ENCODE measurements at regions not wholly inside any gene's neighbourhood (a gene's known extent, or its start where the extent isn't known, plus 50 kb on each side); places are given as distances from the start of the nearest gene placed in this dataset.
A peak's percentile ranks its signal among the peaks of the same experiment; 100 is the strongest.
"Not testable (repeated sequence)": the region's sequence is repeated elsewhere in the genome, so short reads cannot be mapped to it uniquely, and the experiment has no call there.

DNA sequence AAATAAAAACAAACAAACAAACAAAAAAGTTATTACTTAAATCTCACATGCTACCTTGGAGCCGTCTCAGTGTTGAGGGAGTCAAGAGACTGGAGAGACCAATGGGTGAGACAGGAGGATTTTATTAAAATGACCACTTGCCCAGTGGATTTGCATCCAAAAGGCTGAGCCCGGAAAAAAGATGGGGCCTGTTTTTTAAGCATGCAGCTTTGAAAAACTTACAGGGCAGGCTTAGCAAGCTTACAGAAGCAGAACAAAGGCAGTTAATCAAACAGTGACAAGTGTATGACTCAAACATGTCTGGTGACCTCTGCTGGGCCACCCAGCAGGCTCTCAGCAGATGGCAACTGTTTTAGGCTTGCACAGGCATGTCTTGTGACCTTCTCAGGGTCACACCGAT lies 82.5 kb downstream of the POTEH start:
- DNase-seq (ENCODE audit: low read depth in 2 of 2), result peak in 1 of 2 donors; percentile 17

GRCh38 chr22:15775118-15775517 lies 85.3 kb downstream of the POTEH start:
- DNase-seq (ENCODE audit: low read depth in 2 of 2), result not testable (repeated sequence)

- DNase-seq (ENCODE audit: low read depth in 2 of 2), result not testable (repeated sequence)
These were observed 86.1 kb downstream of the POTEH start for GRCh38 chr22:15775670-15776669.

- not testable (repeated sequence) for DNase-seq (ENCODE audit: low read depth in 2 of 2)
These were observed 86.9 kb downstream of the POTEH start for GRCh38 chr22:15776727-15777126.

- not testable (repeated sequence) for DNase-seq (ENCODE audit: low read depth in 2 of 2)
These were observed 87.3 kb downstream of the POTEH start for GRCh38 chr22:15777150-15777549.

- not testable (repeated sequence) for DNase-seq (ENCODE audit: low read depth in 2 of 2)
These were observed 87.7 kb downstream of the POTEH start for GRCh38 chr22:15777557-15777956.

DNA sequence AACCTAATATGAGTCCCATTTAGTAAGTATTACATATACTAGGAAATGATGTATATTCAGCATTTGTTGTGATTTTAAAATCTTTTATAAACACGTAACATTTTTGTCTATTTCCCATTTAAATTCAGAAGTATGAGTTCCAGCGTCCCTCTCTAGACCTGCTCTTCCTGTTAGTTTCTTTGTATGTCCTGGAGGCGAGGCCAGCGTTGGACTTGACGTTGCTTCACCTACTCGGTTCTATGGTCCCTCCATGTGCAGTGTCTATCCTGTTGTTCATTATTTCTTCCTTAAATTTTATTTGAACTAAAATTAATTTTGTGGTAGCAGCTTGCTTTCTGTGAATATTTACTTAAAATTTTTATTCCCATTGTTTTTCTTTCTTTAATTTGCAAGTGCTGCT lies 88.5 kb downstream of the POTEH start:
- DNase-seq (ENCODE audit: low read depth in 2 of 2), result not testable (repeated sequence)

GRCh38 chr22:15781652-15782051 lies 91.8 kb downstream of the POTEH start:
- not testable (repeated sequence) for DNase-seq (ENCODE audit: low read depth in 2 of 2)

- not testable (repeated sequence) for DNase-seq (ENCODE audit: low read depth in 2 of 2)
These were observed 93.1 kb downstream of the POTEH start for GRCh38 chr22:15782933-15783332.

DNA sequence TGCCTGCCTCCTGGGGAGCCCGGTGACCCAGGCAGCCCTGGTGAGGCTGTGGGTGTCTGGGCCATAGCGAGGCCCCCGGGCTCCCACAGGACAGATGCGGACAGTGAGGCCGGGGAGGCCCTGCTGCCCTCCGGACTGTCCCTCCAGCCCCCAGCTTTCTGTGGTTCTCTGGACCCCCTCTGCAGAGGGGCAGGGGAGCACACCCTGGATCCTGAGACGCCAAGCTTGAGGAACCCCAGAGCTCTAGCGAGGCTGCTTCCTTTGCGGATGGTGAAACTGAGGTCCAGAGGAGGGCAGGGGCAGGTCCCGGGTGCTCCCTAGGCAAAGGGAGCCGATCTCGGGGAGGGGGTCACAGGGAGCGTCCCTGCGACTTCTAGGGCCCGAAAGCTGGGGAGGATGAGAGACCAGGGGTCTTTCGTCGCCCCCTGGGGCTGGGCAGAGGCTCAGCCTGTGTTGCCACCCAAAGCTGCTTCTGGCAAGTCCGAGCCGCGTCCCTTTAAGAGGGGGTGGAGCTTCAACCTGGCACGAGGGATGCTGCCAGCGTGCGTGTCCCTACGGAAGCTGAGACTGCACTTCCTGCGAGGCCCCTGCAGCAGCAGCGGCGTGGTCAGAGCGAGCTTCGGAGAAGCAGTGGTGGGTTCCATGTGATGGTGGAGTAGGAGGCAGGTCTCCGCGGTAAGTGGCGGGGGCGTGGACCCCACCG lies 94.7 kb downstream of the POTEH start:
- DNase-seq (ENCODE audit: low read depth in 2 of 2), result not testable (repeated sequence)

DNA sequence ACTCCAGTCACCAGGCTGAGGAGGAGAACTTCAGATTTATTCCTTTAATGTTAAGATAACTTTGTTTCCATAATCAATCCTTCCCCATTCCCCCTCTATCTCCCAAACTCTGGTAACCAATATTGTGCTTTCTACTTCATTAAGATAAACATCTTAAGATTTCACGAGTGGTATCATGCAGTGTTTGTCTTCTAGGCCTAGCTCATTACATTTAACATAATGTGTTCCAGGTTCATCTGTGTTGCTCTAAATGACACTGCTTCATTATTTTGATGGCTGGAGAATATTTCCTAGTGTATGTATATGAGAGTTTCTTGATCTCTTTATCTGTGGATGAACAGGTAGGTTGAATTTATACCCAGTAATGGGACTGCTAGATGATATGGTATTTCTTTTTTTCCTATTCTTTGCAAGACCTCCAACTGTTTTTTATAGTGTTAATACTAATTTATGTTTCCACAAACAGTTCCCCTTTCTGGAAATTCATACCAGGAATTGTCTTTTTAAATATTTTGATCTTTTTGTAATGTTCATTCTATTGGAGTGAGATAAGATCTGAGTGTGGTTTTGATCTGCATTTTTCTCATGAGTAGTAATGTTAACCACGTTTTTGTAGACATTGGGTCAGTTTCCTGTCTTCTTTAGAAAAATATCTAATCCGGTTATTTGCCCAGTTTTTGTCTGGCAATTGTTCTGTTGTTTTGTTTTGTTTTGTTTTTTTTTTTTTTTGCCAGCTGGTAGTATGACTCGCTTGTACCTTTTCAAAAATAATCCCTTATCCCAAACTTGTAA lies 97.3 kb downstream of the POTEH start:
- DNase-seq (ENCODE audit: low read depth in 2 of 2), result peak; percentile 15 to 20

- not testable (repeated sequence) for DNase-seq (ENCODE audit: low read depth in 2 of 2)
These were observed 101.7 kb downstream of the POTEH start for GRCh38 chr22:15791557-15791956.

GRCh38 chr22:15799935-15800334 lies 110.1 kb downstream of the POTEH start:
- not testable (repeated sequence) for DNase-seq (ENCODE audit: low read depth in 2 of 2)

GRCh38 chr22:15811141-15811540 lies 121.3 kb downstream of the POTEH start:
- not testable (repeated sequence) for DNase-seq (ENCODE audit: low read depth in 2 of 2)

DNA sequence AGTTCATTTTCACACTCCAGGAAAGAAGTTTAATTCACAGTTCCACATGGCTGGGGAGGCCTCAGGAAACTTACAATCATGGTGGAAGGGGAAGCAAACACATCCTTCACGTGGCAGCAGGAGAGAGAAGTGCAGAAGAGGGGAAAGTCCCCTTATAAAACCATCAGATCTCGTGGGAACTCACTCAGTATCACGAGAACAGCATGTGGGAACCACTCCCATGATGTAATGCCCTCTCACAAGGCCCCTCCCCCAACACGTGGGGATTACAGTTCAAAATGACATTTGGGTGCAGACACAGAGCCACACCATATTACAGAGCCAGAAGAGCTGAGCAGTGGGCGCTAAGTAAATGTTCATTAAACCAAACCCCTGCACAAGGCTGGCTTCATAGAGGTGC lies 126.0 kb downstream of the POTEH start:
- DNase-seq (ENCODE audit: low read depth in 2 of 2), result not testable (repeated sequence)

DNA sequence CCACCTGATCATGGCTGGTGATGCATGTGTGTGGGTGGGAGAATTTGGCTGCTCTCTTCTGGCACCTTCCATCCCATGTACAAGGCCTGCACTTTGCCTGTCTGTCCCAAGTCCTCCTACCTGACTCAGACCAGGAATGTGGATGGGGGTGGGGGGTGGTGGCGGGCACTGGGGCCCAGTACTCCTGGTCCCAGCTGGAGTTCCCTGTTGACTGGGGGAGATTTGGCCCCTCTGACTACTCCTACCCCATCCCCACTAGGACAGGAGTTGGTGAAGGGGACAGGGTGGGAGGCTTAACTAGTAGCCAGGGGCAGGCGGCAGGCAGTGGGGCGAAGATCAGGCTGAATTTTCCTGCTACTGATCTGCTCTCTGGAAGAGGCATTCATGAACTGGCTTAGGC lies 126.6 kb downstream of the POTEH start:
- not testable (repeated sequence) for DNase-seq (ENCODE audit: low read depth in 2 of 2)

GRCh38 chr22:15817264-15817663 lies 127.4 kb downstream of the POTEH start:
- DNase-seq (ENCODE audit: low read depth in 2 of 2), result not testable (repeated sequence)

DNA sequence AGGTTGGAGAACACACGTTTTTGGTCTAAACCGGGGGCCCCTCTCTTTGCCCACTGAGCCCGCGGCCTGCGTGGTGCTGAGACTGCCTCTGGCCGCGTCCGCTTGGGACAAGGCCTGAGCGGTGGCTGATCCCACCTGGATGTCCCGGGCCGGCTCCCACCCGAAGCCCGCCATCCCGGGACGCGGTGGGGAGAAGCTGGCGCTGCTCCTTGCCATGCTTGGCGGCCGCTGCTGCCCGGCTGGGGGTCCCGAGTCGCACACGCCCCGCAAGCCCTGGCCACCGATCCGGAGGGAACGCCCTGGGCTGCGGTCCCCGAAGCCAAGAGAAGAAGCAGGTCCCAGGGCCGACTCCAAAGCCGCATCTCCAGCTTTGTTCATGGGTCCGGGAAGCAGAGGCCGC lies 130.1 kb downstream of the POTEH start:
- DNase-seq (ENCODE audit: low read depth in 2 of 2), result not testable (repeated sequence)

- DNase-seq (ENCODE audit: low read depth in 2 of 2), result not testable (repeated sequence)
These were observed 131.3 kb downstream of the POTEH start for GRCh38 chr22:15821088-15821487.

- not testable (repeated sequence) for DNase-seq (ENCODE audit: low read depth in 2 of 2)
These were observed 132.2 kb downstream of the POTEH start for GRCh38 chr22:15822001-15822400.

DNA sequence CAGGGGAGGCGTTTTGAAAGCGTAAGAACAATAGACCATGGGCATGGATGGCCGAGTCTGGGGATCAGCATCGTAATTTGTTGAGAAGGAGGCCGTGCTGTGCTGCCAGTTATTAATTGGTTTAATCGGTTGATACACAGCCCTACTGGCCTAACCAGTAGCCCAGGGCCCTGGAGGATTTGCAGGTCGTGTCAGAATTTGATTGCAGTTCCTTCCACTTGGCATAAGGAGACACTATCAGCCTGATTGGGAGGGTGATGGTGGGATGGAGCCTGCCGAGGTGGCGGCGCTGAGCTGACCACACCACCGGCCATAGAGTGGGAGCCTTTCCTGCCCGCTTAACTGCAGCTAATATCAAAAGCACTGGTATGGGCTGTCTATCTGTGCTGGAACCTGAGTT lies 133.4 kb downstream of the POTEH start:
- not testable (repeated sequence) for DNase-seq (ENCODE audit: low read depth in 2 of 2)
